HG03354 (cell line): ENCODE measurements at regions not wholly inside any gene's neighbourhood (a gene's known extent, or its start where the extent isn't known, plus 50 kb on each side); places are given as distances from the start of the nearest gene placed in this dataset.

ENCODE experiments used
- ATAC-seq: cut with Tn5 transposase; IDR thresholded peaks from one replicate; pipeline ENCODE4 v1.9.1; 2021; ENCODE audit warnings: mild to moderate bottlenecking; ENCODE audit not compliant: unreplicated experiment, poor library complexity, severe bottlenecking

- no peak for ATAC-seq
These were observed 87.2 kb upstream of the POU3F3 start for GRCh38 chr2:104766683-104767082.

DNA sequence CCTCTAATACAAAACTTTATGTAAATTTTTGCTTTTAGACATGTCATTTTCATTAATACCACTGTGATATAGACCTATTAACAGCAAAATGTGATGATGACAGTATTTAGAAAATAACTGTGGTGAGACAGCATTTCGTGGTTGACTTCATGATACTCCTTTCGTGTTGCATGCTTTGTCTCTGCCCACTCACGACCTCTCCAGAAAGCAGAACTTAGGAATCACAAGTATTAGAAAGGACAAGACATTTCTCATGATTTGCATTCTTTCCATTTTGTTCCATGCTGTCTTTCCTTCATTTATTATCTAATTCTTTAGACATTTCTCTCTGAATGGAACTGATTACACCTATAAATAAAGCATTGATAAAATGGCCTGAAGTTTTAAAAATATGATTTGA is 85.2 kb upstream of the POU3F3 start:
- no peak for ATAC-seq

GRCh38 chr2:104769096-104769495 is 84.8 kb upstream of the POU3F3 start:
- ATAC-seq = no peak

DNA sequence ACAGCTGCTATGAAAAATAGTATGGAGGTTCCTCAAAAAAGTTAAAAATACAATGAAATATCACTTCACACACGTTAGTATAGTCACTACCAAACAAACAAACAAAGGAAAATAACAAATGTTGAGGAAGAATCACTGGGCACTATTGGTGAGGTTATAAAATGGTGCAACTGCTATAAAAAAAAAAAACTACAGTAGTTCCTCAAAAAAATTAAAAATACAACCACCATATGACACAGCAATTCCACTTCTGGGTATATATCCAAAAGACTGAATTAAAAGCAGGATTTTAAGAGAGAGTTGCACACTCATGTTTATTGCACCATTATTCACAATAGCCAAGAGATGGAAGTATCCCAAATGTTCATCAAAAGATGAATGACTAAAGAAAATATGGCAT is 80.9 kb upstream of the POU3F3 start:
- no peak for ATAC-seq

DNA sequence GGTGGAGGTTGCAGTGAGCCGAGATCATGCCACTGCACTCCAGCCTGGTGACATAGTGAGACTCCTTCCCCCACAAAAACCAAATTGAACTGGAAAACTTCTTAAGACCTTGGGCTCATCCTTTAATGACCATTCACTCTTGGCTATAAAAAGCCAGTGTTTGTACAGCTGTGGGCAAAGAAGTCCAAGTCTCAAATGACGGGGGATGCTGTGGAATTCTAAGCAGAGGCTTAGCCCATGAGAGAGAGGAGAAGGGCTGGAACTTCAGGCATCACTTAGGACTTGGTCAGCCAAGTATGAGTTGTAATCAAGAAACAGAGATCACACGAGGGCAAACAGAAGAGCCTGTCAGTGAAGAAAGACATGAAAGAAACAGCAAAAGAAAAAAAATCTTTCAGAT is 79.3 kb upstream of the POU3F3 start:
- ATAC-seq = no peak

DNA sequence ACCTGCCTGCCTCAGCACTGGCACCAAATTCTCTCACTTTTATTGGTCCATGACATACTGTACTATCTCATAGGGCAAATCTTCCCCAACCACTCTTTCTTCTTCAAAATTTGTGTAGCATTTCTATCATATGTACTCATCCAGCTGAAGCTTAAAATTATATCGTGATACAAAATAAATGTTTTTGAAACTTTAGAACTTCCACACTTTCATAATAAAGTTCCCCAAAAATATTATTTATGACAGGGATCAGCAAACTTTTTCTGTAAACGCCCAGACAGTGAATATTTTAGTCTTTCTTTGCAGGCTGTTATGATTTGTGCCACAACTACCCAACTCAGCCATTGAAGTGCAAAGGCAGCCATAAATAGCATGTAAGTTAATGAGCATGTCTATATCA is 76.2 kb upstream of the POU3F3 start:
- ATAC-seq = no peak

DNA sequence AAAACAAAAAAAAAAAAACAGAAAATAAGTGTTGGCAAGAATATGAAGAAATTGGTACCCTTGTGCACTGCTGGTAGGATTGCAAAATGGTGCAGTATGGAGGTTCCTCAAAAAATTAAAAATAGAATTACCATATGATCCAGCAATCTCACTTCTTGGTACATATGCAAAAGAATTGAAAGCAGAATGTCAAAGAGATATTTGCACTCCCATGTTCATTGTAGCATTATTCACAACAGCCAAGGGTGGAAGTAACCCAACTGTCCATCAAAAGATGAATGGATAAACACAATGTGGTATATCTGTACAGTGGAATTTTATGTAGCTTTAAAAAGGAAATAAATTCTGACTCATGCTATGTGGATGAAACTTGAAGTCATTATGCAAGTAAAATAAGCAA is 72.8 kb upstream of the POU3F3 start:
- ATAC-seq = no peak

- no peak for ATAC-seq
These were observed 69.7 kb upstream of the POU3F3 start for GRCh38 chr2:104784264-104784663.

DNA sequence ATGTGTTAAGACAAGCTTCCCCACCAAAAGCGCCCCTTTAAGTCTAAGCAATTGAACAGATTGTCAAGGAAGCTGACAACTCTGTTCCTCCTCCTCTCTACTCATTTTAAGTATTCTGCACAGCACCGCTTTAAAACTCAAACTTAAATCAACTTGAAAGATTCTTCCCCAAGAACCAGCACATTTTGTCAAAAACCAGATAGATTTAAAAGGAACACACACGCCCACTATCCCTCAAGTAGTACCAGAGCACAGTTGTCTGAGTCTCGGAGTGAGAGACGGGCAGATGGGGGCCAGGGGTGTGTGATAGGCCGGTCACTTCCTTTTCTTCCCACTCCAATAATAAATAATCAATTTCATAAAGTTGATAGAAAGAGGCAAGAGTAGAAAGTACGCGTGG is 67.7 kb upstream of the POU3F3 start:
- ATAC-seq = no peak

DNA sequence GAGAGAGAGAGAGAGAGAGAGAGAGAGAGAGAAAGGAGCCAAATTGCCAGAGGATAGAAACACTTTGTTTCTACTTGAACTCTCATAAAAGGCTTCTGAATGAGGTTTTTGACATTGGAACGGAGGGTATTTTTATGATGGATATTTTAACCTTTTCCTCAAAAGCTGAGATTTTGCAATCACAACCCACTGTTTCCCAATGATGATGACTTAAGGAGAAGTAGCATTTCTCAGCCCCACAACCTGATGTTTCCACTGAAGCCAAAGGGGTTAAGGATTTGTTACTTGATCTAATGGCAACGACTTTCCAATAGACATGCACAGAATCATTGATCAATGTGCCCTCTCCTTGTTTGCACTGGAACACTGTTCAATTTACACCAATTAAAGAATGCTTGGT is 67.1 kb upstream of the POU3F3 start:
- ATAC-seq = no peak

- no peak for ATAC-seq
These were observed 66.4 kb upstream of the POU3F3 start for GRCh38 chr2:104787298-104788065.

- no peak for ATAC-seq
These were observed 65.0 kb upstream of the POU3F3 start for GRCh38 chr2:104788742-104789455.

DNA sequence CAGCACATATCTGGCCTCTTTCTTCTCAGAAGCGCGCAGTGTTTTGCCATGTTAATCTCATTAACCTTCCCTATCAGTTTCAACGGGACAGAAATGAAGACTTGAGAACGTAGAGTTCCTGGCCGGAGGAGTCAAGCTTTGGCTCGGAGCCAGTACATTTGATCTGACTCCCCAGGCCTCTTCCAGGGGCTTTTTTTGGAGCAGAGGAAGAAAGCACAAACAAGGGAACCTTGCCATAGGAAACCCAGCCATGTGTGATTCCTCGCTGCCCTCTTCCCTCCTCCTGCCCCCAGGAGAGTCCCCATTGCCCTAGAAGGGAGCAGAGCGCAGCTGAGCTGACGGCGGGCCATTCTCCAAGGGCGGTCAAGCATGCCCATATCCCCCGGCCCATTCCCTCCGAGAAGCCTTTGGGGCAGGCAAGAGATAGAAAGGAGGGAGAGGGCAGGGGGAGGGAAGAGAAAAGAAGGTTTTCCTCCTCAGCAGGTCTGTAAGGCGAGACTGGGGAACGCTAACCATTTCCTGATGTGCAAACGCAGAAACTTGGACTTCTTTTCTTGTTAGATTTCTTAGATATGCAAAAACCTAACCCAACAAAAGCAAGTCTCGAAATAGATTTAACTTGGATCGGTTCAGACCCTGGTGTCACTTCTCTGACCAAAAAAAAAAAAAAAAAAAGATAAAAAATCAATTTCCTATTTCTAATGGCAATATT is 63.7 kb upstream of the POU3F3 start:
- ATAC-seq = no peak

DNA sequence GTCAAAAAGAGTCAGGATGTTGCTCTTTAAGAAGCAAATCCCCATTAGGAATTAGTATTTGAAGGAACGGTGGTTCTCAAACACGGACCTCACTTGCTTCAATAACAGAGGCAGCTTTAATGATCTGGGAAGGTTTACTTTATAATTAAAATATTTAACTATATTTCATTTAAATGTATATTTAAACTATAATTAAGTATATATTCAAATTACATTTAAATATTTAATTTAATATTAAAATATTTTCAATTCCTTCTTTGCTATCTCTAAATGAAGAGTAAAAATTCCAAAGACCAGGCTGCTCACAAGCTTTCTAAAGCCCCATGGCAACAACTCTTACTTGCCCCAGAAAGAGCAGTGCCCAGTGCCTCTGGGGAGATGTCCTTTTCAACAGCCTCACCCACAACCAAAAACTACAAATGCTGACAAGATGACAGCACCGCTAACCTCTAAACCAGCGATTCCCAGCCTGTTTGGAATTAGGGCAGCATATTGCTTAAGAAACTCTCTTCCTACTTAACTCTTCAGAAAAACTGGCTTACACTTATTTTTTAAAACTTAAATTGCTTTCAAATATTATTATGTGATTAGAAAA is 62.9 kb upstream of the POU3F3 start:
- no peak for ATAC-seq

DNA sequence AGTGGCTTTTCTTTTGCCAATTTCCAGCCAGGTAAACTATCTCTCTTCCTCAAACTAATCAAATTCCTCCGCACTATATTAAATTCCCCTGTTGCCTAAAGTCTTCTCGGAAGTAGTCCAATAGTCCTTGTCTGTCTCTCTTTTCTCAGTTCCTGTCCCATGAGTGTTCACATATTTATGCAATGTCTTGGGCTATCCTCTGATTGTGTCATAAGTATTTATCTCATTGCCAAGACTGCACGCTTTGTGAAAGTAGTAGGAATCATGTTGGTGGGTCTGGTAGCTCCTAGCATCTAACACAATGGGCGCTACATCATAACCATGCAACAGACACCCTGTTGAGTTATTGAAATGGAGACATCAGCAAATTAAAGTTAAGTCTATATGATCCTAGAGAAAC is 59.9 kb upstream of the POU3F3 start:
- no peak for ATAC-seq

- no peak for ATAC-seq
These were observed 59.5 kb upstream of the POU3F3 start for GRCh38 chr2:104794441-104794840.
